ENCODE measurements at regions not wholly inside any gene's neighbourhood (a gene's known extent, or its start where the extent isn't known, plus 50 kb on each side); places are given as distances from the start of the nearest gene placed in this dataset.

DNA sequence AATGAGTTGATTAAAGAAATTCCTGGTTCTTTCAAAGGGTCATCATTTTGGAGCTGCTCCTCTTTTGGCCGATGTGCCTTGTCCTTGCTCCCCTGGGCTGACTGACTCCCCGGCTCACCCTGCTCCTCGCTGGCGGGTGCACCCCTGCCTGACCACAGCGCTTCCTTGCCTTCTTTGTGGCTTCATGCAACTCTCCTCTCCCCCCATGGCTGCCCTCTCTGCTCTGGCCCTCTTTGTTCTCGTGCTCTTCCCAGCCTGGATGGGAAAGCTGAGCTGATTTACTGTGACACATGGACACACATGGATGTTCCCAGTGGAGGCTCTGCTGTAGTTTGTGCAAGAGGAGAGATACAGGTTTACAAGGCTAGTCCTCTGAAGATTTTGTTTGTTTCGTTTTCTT lies 234.6 kb downstream of the HAUS1 start:
- DNase-seq (ENCODE audit: low read depth), result no peak
- no peak overlapping the region for H3K4me3 ChIP-seq (ENCODE audit: low read length)
- TF ChIP-seq, protein P1, sequence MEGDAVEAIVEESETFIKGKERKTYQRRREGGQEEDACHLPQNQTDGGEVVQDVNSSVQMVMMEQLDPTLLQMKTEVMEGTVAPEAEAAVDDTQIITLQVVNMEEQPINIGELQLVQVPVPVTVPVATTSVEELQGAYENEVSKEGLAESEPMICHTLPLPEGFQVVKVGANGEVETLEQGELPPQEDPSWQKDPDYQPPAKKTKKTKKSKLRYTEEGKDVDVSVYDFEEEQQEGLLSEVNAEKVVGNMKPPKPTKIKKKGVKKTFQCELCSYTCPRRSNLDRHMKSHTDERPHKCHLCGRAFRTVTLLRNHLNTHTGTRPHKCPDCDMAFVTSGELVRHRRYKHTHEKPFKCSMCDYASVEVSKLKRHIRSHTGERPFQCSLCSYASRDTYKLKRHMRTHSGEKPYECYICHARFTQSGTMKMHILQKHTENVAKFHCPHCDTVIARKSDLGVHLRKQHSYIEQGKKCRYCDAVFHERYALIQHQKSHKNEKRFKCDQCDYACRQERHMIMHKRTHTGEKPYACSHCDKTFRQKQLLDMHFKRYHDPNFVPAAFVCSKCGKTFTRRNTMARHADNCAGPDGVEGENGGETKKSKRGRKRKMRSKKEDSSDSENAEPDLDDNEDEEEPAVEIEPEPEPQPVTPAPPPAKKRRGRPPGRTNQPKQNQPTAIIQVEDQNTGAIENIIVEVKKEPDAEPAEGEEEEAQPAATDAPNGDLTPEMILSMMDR (IDR thresholded peaks at IDR 0.05; ENCODE audit: insufficient read depth, low read depth, low read length, missing control alignments), result no peak

DNA sequence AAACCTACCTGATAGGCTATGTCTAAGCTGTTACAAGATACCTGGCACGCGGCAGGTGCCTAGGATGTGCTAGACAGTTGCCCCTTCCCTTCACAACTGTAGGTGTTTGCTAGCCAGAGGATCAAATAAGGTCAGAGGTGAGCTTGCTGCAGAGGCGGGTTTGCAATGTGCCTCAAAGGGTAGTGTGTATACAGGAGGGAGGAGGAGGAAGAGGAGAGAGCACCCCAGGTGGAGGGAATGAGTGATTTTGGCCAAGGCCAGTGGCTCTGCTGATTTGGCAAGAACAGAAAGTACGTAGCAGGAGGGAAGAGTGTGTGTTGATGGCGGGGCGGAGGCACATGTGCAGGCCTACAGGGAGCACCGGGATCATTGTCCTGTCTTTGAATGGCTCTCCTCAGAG lies 236.5 kb downstream of the HAUS1 start:
- DNase-seq (ENCODE audit: low read depth), result no peak
- H3K4me3 ChIP-seq (ENCODE audit: low read length), result no peak overlapping the region
- TF ChIP-seq, protein P1 (IDR thresholded peaks at IDR 0.05; ENCODE audit: insufficient read depth, low read depth, low read length, missing control alignments), result no peak

DNA sequence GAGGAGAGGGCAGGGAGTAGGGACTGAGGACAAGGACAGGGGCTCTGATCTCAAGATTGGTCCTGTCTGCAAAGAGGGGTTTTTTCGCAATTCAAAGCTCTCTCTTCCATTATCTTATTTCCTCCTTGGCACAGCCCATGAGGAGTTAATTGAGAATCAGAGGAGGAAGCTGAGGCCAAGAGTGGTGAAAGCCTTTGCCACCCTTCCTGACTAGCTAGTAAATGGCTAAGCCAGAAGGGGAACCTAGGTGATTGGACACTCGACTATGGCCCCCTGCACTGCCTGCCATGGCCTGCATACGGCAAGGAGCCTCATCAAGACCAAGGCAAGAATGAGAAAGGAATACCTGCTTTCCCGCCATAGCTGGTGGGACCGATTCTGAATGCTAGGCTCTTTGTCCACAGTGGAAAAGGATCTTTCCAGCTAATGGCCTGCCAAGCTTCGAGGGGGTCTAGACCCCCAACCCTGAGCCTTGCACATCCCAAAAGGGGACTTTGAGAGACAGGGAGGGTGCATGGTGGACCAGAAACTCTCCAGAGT lies 237.9 kb downstream of the HAUS1 start:
- H3K4me3 ChIP-seq (ENCODE audit: low read length), result no peak overlapping the region
- TF ChIP-seq, protein P1 (IDR thresholded peaks at IDR 0.05; ENCODE audit: insufficient read depth, low read depth, low read length, missing control alignments), result no peak
- DNase-seq (ENCODE audit: low read depth), result no peak

DNA sequence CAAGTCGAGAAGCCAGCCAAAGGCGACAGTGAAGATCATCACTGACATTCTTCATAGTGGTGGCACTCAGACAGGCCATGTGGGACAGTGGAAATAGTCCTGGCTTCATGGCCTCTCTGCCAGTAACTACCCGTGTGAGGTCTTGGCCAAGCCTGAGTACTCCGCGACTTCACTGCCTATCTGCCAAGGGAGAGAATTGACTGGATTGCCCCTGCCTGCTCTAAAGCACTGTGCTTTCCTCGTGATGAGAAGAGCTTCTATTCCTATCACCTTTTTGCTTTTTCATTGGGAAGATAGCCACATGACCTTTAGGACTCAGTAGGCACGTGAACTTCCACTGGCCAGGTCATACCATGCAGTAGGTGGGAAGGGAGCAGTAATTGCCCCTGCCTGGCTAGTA lies 239.3 kb downstream of the HAUS1 start:
- H3K4me3 ChIP-seq (ENCODE audit: low read length), result no peak overlapping the region
- no peak for DNase-seq (ENCODE audit: low read depth)
- TF ChIP-seq, protein P1 (IDR thresholded peaks at IDR 0.05; ENCODE audit: insufficient read depth, low read depth, low read length, missing control alignments), result no peak

DNA sequence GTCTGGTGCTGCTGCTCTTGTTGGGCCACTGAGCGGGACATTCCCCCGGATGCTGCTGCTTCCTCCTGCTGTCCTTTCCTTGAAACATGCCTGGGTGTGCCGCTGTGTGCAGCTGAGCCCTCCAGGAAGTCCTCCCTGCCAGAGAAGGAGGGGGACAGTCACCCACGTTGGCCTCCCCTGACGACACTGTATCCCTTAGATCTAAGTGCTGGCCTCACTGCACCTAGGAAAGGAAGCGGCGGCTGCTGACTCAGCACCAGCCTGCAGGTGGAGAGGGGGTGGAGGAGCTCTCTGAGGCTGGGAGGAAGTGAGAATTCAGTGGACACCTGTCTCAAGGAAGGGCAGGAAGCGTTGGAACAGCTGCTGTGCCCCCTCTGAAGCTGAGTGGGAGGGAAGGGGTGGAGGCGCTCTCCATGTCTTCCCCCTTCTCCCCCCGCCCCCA lies 239.8 kb downstream of the HAUS1 start:
- peak; percentile 60 for DNase-seq (ENCODE audit: low read depth)
- H3K4me3 ChIP-seq (ENCODE audit: low read length), result no peak overlapping the region
- TF ChIP-seq, protein P1 (IDR thresholded peaks at IDR 0.05; ENCODE audit: insufficient read depth, low read depth, low read length, missing control alignments), result peak; percentile 27

DNA sequence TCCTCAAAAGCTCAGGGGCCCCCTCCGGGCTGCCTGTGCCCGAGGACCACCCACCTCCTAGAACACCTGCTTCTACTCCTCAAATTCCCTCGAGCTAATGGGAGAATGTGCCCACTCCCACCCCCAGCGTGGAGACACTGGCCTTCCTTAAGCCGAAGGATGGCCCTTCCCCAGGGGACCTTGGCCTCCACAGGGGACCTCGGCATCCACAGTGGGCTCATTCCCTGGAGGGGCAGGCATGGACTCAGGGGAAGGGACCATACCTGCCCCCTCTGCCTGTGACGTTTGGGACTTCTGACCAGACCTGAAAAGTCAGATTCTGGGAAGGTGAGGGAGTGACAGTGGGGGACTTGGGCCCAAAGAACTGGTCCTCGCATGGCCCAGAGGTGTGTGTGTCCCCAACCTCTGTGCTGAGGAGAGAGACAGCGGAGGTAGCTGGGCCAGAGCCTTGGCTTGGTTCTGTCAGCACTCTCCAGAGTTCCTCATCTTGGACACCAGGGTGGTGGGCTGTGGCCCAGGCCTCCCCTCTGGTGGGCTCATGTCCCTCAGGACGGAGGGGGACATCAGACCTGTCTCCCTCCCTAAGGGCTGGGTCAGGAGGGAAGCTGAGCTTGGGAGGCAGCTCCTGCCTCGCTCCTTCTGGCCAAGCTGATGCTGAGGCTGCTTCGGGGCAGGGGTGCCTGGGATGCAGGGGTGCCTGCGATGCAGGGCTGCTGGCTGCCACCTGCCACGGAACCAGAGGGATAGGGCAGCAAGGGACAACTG lies 240.4 kb downstream of the HAUS1 start:
- no peak for DNase-seq (ENCODE audit: low read depth)
- TF ChIP-seq, protein P1 (IDR thresholded peaks at IDR 0.05; ENCODE audit: insufficient read depth, low read depth, low read length, missing control alignments), result no peak
- H3K4me3 ChIP-seq (ENCODE audit: low read length), result no peak overlapping the region

DNA sequence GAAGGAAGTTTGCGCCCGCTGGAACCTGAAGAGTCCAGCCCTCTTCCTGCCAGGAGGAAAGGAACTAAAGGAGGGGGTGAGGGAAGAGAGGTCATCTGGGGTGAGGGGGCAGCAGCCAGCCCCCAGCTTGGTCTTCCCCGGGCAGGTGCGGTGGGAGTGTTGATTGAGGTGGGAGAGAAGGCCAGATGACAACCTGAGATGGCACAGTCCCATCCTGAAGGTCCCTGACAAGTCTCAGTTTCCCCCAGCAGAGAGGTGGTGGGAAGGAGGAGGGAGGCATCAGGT lies 240.9 kb downstream of the HAUS1 start:
- TF ChIP-seq, protein P1 (IDR thresholded peaks at IDR 0.05; ENCODE audit: insufficient read depth, low read depth, low read length, missing control alignments), result no peak

More for the DNA sequence above, 240.9 kb downstream of the HAUS1 start:
- no peak overlapping the region for H3K4me3 ChIP-seq (ENCODE audit: low read length)
- DNase-seq (ENCODE audit: low read depth), result no peak
